GM12878 (cell line): ENCODE measurements at regions not wholly inside any gene's neighbourhood (a gene's known extent, or its start where the extent isn't known, plus 50 kb on each side); places are given as distances from the start of the nearest gene placed in this dataset.

Experiments
- ASH2L ChIP-seq: fragments of 300-600, 200-600 bp; sonication (generic); IDR thresholded peaks from 2 replicates; pipeline ENCODE4 v1.6.1; 2017; ENCODE audit warnings: low read depth, mild to moderate bottlenecking, borderline replicate concordance
- ATF7 ChIP-seq: fragments of 450-650 bp; IDR thresholded peaks from 2 replicates; pipeline ENCODE4 v1.6.1; 2016; ENCODE audit warnings: low read depth, mild to moderate bottlenecking
- BCL11A ChIP-seq: IDR thresholded peaks from 2 replicates; pipeline ENCODE4 v1.6.1; 2011; ENCODE audit warnings: low read depth, low read length
- CHD2 ChIP-seq: IDR thresholded peaks from 2 replicates; pipeline ENCODE4 v1.6.1; 2011; ENCODE audit warnings: low read depth, low read length, improper control_type of control experiment, borderline replicate concordance
- CREB1 ChIP-seq: IDR thresholded peaks from 2 replicates; pipeline ENCODE4 v1.6.1; 2012; ENCODE audit warnings: low read depth, mild to moderate bottlenecking, inconsistent platforms
- EZH2 ChIP-seq: IDR thresholded peaks from 2 replicates; pipeline ENCODE4 v1.6.1; 2012; ENCODE audit warnings: low read depth, mild to moderate bottlenecking, control low read depth, inconsistent platforms, low read length, borderline replicate concordance; ENCODE audit not compliant: control insufficient read depth
- POLR2A ChIP-seq: IDR thresholded peaks from 2 replicates; pipeline ENCODE4 v1.6.1; 2011; ENCODE audit warnings: low read depth, mild to moderate bottlenecking, low read length
- REST ChIP-seq: IDR thresholded peaks from 2 replicates; pipeline ENCODE4 v1.6.1; 2012; ENCODE audit warnings: mild to moderate bottlenecking, low read depth, low read length
- SIN3A ChIP-seq: IDR thresholded peaks from 2 replicates; pipeline ENCODE4 v1.6.1; 2012; ENCODE audit warnings: low read depth, low read length, improper control_type of control experiment
- SMAD1 ChIP-seq: fragments of 450-650 bp; IDR thresholded peaks from 2 replicates; pipeline ENCODE4 v1.6.1; 2018; ENCODE audit warnings: mild to moderate bottlenecking, low read depth; ENCODE audit not compliant: partially characterized antibody
- SPI1 ChIP-seq: IDR thresholded peaks from 2 replicates; pipeline ENCODE4 v1.6.1; 2011; ENCODE audit warnings: low read depth, mild to moderate bottlenecking, low read length, moderate library complexity, borderline replicate concordance; ENCODE audit not compliant: insufficient read depth
- TF ChIP-seq, protein P1 (sequence below), 3 experiments: IDR thresholded peaks in 2 of 3; conservative IDR thresholded peaks in 1 of 3; 2 replicates each; pipeline ENCODE4 v1.5.1; 2011; ENCODE audit warnings: low read depth in 3 of 3, low read length in 3 of 3, mild to moderate bottlenecking in 3 of 3, control low read depth in 2 of 3, moderate library complexity in 2 of 3, inconsistent platforms in 1 of 3, mixed read lengths in 1 of 3; ENCODE audit not compliant: control insufficient read depth in 2 of 3, insufficient read depth in 1 of 3; ENCODE audit errors: extremely low read depth in 1 of 3

GRCh38 chr5:103340717-103341388 is 82.3 kb downstream of the MACIR start:
- peak; percentile 62; the same call in 1 of the 2 replicates for TF ChIP-seq BCL11A
- no peak for TF ChIP-seq SIN3A
- TF ChIP-seq SPI1 = peak; percentile 37; the same call in 1 of the 2 replicates
- TF ChIP-seq EZH2 = no peak
- TF ChIP-seq CHD2 = no peak
- TF ChIP-seq REST = no peak
- no peak for TF ChIP-seq ASH2L
- TF ChIP-seq SMAD1 = no peak
- peak; percentile 47; the same call in 1 of the 2 replicates for TF ChIP-seq CREB1
- no peak for TF ChIP-seq ATF7
- TF ChIP-seq, protein P1, sequence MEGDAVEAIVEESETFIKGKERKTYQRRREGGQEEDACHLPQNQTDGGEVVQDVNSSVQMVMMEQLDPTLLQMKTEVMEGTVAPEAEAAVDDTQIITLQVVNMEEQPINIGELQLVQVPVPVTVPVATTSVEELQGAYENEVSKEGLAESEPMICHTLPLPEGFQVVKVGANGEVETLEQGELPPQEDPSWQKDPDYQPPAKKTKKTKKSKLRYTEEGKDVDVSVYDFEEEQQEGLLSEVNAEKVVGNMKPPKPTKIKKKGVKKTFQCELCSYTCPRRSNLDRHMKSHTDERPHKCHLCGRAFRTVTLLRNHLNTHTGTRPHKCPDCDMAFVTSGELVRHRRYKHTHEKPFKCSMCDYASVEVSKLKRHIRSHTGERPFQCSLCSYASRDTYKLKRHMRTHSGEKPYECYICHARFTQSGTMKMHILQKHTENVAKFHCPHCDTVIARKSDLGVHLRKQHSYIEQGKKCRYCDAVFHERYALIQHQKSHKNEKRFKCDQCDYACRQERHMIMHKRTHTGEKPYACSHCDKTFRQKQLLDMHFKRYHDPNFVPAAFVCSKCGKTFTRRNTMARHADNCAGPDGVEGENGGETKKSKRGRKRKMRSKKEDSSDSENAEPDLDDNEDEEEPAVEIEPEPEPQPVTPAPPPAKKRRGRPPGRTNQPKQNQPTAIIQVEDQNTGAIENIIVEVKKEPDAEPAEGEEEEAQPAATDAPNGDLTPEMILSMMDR (IDR thresholded peaks at IDR 0.05 in 2 of 3, conservative IDR thresholded peaks at IDR 0.05 in 1 of 3; ENCODE audit: control insufficient read depth in 2 of 3, extremely low read depth in 1 of 3, insufficient read depth in 1 of 3, low read depth in 3 of 3, low read length in 3 of 3) = no peak
- TF ChIP-seq POLR2A = no peak
